Activated naive CD4-positive, alpha-beta T cell treated with anti-CD3 and anti-CD28 coated beads, Interleukin-2, amount 50 U/mL, for 72 hours (primary cell): ENCODE measurements at regions not wholly inside any gene's neighbourhood (a gene's known extent, or its start where the extent isn't known, plus 50 kb on each side); places are given as distances from the start of the nearest gene placed in this dataset.
"Not testable (repeated sequence)": the region's sequence is repeated elsewhere in the genome, so short reads cannot be mapped to it uniquely, and the experiment has no call there.

Source experiments
- ATAC-seq, 2 donors: fragments of 150-1000 bp; cut with Tn5 transposase; 2 replicates each; pipeline ENCODE4 v1.10.0; 2021; ENCODE audit warnings: mild to moderate bottlenecking in 2 of 2, moderate library complexity in 2 of 2
- DNase-seq, 2 donors: peaks; one replicate each; pipeline ENCODE4 v3.0.0; 2021 to 2022; ENCODE audit warnings: low spot score in 2 of 2
- H3K27ac Mint-ChIP-seq, 2 donors: one replicate each; pipeline ENCODE4 v1.8.0; 2022; ENCODE audit warnings: mild to moderate bottlenecking in 2 of 2, mixed read lengths in 2 of 2
- H3K36me3 Mint-ChIP-seq, 2 donors: one replicate each; pipeline ENCODE4 v1.8.0; 2022; ENCODE audit warnings: mixed read lengths in 2 of 2
- H3K9me3 Mint-ChIP-seq, 2 donors: one replicate each; pipeline ENCODE4 v1.8.0; 2022; ENCODE audit warnings: mixed read lengths in 2 of 2

- no peak overlapping the region for H3K27ac Mint-ChIP-seq
- no peaks in the 10 kb centered on the region for H3K36me3 Mint-ChIP-seq
- no peaks in the 10 kb centered on the region for H3K9me3 Mint-ChIP-seq
- DNase-seq (no peak), ATAC-seq (no peak)
Measured at GRCh38 chr2:239819974-239820555, 205.1 kb downstream of the NDUFA10 start.

DNA sequence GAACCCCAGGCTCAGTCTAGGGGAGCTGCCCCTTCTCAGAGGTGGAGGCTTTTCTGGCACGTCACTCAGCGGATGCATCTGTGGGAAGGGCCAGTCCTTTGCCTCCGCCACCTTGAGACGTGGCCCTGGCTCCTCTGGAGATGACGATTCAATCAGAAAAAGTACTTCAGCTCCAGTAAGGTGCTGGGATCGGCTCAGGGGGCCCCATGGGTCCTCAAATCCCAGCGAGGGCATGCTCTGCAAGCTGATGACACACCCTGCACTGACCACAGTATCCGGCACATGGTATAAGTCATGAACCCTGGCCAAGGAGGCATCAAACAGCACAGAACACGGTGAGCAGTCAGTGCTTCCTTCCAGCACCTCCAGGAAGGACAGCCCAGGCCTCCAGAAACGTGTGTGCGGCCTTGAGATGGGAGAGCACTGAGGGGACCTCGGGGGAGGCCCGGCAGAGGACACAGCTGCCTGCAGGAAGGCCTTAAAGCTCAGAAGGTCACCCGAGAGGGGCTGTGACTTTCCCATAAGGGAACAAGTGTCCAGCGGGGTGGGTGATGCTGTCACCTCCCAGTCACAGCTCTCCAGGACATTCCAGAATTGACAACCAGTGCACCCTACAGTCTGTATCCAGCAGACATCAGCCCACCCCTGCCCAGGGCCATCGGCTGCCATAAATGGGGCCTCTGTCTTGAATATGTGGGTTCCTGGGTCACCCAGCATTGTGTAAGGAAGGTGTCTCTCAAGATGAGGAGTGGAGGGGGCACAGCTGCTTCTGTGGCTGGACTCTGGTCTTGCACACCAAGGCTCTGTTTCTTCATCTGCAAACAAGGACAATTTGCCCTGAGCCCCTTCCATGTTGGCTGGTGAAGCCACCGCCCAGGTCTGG lies 205.8 kb downstream of the NDUFA10 start:
- Mint-ChIP-seq H3K36me3 (no peaks in the 10 kb centered on the region), H3K9me3 (no peaks in the 10 kb centered on the region), H3K27ac (no peak overlapping the region)
- ATAC-seq (no peak), DNase-seq (no peak)

GRCh38 chr2:239818531-239819011 lies 206.6 kb downstream of the NDUFA10 start:
- Mint-ChIP-seq H3K36me3 (no peaks in the 10 kb centered on the region), H3K27ac (peak overlapping the region in 1 of 2 donors; percentile 29)
- ATAC-seq, result no peak

GRCh38 chr2:239818086-239818485 lies 207.1 kb downstream of the NDUFA10 start:
- no peak for ATAC-seq
- no peaks in the 10 kb centered on the region for H3K9me3 Mint-ChIP-seq

More at GRCh38 chr2:239818531-239819011, 206.6 kb downstream of the NDUFA10 start:
- no peaks in the 10 kb centered on the region for H3K9me3 Mint-ChIP-seq
- DNase-seq, result no peak

DNA sequence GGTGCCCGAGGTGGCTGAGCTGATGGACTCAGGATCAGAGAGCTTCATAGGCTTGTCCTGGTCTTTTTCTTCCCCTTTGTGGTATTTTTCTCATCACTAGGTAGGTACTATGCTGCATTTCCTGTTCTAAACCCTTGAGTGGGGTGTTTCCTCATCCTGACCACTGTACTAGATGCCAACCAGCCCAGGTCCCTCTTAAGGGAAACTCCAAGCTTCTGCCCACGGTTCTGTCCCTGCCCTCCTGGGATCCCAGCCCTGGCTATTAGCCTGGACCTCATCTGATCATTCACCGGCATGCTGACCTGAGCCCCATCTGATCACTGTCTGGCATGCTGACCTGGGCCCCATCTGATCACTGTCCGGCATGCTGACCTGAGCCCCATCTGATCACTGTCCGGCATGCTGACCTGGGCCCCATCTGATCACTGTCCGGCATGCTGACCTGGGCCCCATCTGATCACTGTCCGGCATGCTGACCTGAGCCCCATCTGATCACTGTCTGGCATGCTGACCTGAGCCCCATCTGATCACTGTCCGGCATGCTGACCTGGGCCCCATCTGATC lies 207.6 kb downstream of the NDUFA10 start:
- not testable (repeated sequence) for H3K27ac Mint-ChIP-seq, H3K36me3 Mint-ChIP-seq, ATAC-seq, DNase-seq, H3K9me3 Mint-ChIP-seq

More at GRCh38 chr2:239818086-239818485, 207.1 kb downstream of the NDUFA10 start:
- no peak for DNase-seq
- no peak overlapping the region for H3K27ac Mint-ChIP-seq
- no peaks in the 10 kb centered on the region for H3K36me3 Mint-ChIP-seq

DNA sequence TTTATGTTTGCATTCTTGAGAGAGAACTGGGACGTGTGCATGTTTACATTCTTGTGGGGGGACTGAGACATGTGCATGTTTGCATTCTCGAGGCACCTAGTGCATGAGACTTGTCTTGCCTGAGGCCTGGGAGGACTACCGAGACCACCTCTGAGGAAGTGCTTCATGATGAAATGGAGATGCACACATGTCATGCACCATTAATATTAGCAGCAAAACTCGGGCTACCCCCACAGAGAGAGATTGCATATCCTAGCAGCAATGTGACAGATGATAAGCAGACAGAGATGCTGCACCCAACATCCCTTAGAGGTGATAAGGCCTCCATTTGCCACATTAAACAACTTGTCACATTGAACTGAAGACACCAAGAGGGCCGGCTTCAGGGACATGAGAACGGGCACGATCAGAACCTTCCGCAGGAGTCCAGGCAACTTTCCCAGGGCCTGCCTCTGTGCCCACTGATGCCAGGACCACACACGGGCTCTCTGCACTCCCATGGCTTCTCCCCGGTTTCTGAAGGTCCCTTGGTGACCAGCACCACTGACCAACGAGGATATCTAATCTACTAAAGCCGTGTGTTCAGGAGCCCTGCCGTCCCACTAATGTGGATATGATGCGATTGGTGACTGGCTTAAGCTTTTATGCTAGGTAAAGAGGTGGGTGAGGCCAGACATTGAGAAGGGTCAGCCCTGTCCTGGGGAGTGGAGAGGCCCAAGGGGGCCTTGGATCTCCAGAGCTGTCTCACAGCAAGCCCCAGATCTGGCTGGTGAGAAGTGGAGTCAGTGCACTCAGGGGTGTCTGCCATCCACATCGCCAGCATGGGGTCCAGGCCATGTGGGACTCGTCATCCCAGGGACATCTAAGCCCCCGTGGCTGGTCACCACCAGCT lies 208.3 kb downstream of the NDUFA10 start:
- Mint-ChIP-seq H3K27ac (no peak overlapping the region), H3K36me3 (no peaks in the 10 kb centered on the region), H3K9me3 (no peaks in the 10 kb centered on the region)
- DNase-seq (no peak), ATAC-seq (no peak)

DNA sequence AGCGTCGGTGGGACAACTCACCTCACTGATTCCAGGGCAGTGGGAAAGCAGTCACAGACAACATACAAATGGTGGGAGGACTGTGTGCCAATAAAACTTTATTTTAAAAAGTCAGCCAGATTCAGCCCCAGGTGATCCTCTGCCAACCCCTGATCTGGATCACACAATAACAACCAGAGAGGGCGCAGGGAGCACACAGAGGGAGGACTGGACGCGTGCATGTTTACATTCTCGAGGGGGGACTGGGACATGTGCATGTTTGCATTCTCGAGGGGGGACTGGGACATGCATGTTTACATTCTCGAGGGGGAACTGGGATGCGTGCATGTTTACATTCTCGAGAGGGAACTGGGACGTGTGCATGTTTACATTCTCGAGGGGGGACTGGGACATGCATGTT lies 209.5 kb downstream of the NDUFA10 start:
- Mint-ChIP-seq H3K36me3 (no peaks in the 10 kb centered on the region), H3K27ac (no peak overlapping the region), H3K9me3 (no peaks in the 10 kb centered on the region)
- no peak for ATAC-seq
- no peak for DNase-seq

DNA sequence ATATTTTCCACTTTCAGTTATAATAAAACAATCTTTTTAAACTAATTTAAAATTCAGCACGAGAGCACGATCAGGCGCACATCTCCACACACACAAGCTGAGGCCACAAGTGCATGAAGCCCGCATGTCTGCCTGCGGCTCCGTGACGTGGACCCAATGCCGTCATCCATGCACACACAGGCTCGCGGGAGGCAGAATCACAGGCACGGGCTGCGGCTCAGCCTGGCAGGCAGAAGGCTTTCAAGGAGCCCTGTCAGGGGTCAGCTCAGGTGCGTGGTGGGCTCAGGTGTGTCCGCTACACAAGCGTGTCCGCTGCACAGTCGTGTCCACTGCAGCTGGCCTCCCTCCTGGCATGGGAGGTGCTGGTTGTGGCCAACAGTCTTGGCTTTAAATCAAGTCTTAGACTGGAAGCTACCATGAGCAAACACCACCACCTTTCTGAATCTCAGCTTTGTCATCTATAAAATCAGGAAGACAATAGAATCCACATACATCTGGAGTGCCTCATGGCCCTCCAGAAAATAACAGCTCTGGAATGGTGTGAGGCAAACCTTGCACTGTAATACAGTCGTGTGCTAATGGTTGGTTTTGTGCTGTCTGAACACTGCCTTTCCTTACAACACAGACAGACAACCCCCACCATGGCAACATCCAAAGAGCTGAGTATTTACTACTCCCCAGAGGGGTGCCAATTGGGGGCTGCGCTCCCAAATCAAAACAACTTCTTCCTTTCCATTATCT lies 210.1 kb downstream of the NDUFA10 start:
- H3K9me3 Mint-ChIP-seq, result no peaks in the 10 kb centered on the region
- ATAC-seq, result no peak
- no peaks in the 10 kb centered on the region for H3K36me3 Mint-ChIP-seq
- H3K27ac Mint-ChIP-seq, result no peak overlapping the region
- DNase-seq, result peak in 1 of 2 donors; percentile 47

DNA sequence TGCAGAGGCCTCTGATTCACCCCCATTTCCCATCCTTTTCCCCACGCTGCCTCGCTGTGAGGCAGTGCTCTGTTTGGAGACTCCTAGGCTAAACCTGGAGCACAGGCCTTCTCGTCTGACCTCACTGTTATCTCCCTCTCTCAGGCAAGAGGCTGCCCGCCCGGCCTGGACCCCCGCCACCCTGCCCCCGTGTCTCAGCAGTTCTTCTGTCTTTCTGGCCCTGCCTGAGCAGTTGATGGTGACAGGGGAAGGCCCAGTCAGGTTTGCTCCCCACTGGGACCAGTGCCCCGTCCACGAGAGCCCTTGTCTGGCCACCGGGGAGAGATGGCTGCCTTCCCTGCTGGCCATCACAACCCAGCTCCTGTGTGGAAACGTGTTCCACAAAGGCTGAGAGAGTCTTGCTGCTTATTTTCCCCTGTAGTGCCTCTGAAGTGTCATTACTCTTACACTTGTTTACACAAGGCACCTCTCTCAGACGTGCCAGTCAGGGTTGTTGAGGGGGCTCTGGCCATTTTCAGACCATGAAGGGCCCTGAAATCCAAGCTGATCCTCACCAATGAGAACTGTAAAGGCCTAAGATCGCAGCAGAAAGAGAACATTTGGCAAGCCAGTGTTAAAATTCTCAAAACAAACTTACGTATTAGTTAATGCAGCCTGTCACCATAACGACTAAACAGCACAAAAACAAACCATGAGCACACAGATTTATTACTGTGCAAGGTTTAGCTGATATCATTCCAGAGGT lies 210.9 kb downstream of the NDUFA10 start:
- no peaks in the 10 kb centered on the region for H3K9me3 Mint-ChIP-seq
- DNase-seq (peak in 1 of 2 donors; percentile 20), ATAC-seq (no peak)
- H3K36me3 Mint-ChIP-seq, result no peaks in the 10 kb centered on the region
- no peak overlapping the region for H3K27ac Mint-ChIP-seq

DNA sequence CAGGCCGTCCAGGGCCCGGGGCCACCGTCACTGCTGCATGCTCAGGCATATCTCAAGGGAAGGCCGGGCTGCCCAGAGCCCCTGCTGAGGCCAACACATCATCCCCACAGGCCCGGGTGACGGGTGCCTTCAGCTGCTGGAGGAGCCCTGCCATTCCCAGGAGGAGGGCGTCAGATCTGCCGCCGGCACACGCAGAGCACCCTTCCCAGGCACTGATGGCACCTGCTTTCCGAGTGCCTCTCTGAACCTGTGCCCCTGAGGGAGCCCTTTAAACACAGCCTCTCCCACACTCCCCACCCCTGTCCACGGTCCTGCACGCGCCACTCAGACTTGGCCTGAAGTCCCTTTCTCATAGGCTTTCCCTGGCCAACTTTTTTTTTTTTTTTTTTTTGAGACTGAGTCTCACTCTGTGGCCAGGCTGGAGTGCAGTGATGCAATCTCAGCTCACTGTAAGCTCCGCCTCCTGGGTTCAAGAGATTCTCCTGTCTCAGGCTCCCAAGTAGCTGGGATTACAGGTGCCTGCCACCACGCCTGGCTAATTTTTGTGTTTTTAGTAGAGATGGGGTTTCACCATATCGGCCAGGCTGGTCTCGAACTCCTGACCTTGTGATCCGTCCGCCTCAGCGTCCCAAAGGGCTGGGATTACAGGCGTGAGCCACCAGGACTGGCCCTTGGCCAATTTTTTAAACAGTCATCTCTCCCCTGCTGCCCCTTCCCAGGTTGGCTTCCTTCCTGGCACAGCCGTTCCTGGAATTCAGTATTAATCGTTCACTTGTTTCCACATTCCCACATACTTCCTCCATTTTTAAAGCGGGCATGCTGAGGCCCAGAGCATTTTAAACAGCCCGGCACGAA lies 211.7 kb downstream of the NDUFA10 start:
- Mint-ChIP-seq H3K27ac (no peak overlapping the region), H3K36me3 (no peaks in the 10 kb centered on the region), H3K9me3 (no peaks in the 10 kb centered on the region)
- DNase-seq (peak in 1 of 2 donors; percentile 30), ATAC-seq (no peak)

DNA sequence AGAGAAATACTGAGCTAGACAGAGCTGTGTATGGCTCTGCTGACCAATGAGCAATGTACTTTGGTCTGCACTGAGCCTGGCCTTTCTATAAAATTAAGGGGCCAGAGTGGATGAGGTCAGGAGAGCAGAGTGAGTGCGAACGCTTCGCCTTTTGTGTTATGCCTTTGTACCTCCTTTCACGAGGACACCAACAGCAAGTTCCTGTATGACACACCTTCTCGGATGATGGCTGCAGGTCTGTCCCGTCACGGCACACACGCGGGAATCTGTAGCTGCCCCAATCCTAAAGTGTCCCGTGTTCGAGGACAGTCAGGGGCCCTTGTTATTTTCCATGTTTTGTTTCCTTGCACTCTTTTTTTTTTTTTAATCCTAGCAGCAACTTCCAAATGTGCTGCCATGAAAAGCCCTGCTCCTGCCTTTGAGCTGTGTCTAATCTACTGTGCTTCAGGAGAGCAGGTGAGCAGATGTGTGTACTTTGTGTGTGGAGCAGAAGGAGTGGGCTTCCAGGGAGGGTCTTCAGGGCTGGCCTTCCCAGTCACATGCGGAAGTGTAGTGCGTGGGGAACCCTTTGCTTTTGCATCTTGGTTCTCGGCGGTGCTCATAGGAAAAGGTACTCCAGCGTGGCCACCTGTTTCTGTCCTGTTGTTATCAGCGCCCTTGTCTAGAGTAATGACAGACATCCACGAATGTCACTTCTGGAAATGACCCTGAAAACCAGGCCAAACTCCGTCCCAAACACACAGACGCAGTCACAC lies 213.2 kb downstream of the NDUFA10 start:
- H3K36me3 Mint-ChIP-seq, result no peaks in the 10 kb centered on the region
- no peak for ATAC-seq
- DNase-seq, result no peak
- H3K27ac Mint-ChIP-seq, result no peak overlapping the region
- no peaks in the 10 kb centered on the region for H3K9me3 Mint-ChIP-seq

DNA sequence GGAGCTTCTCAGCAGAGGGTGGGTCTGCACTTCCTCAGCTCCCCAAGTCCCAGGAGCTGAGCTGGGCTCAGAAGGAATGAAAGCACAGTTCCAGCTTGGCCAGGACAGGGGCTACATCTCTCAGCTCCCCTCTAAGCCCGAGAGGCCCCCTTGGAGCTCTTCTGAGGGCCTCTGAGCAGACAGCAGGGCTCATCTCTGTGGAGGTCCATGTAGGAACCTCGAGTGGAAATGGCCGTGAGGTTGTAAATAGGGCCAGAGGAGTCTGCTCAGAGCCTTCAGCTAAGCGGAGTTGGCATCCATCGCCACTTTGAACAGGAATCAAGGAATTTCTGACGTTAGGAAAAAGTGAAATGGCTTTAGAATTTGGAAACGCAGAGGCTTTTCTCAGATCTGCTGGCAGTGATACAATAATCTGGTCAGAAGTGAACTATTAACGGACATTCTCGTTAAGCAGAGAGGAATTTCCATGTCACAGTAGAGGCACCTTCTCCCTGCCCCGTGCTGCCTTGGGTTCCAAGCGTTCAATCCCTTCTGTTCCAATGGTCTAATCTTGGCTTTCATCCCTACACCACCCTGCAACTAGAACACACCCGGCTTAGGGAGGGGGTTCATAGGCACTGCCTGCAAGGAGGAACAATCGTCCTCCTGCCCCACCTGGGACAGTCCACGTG lies 213.9 kb downstream of the NDUFA10 start:
- no peaks in the 10 kb centered on the region for H3K9me3 Mint-ChIP-seq

GRCh38 chr2:239809391-239809790 lies 215.8 kb downstream of the NDUFA10 start:
- DNase-seq (no peak), ATAC-seq (no peak)
- Mint-ChIP-seq H3K27ac (no peak overlapping the region), H3K36me3 (no peaks in the 10 kb centered on the region), H3K9me3 (no peaks in the 10 kb centered on the region)

More for the DNA sequence above, 213.9 kb downstream of the NDUFA10 start:
- Mint-ChIP-seq H3K27ac (no peak overlapping the region), H3K36me3 (no peaks in the 10 kb centered on the region)
- DNase-seq, result peak in 1 of 2 donors; percentile 16
- no peak for ATAC-seq
